H1 (cell line): ENCODE measurements at regions not wholly inside any gene's neighbourhood (a gene's known extent, or its start where the extent isn't known, plus 50 kb on each side); places are given as distances from the start of the nearest gene placed in this dataset.

Experiments
- CTCF ChIA-PET: fragments of 300-600 bp; sonication (Branson Sonifier 250); formaldehyde crosslinking; loops from one replicate; lab custom pipeline; 2021; ENCODE audit not compliant: partially characterized antibody; lab: Charles Lee
- POLR2A ChIA-PET: fragments of 300-600 bp; sonication (Branson Sonifier 250); formaldehyde crosslinking; loops from one replicate; lab custom pipeline; 2021; ENCODE audit warnings: inconsistent platforms; ENCODE audit not compliant: partially characterized antibody; lab: Charles Lee
- DNase-seq, 2 experiments: peaks; one replicate each; pipeline versions ENCODE4 v3.0.0 to v3.0.0-alpha.2; 2010 to 2022; ENCODE audit warnings: low spot score in 2 of 2, low read depth in 1 of 2, mixed read lengths in 1 of 2
- FAIRE-seq: peaks from 2 replicates; lab custom pipeline; 2011; peaks lifted over from hg19 to GRCh38; lab: Jason Lieb, UNC
- H2AFZ ChIP-seq: 2 replicates; pipeline ENCODE4 v1.8.1; 2012; ENCODE audit warnings: low read length, inconsistent platforms
- H2AK5ac ChIP-seq: 2 replicates; pipeline ENCODE4 v1.6.1; 2013; ENCODE audit warnings: low read depth, low read length
- H2BK120ac ChIP-seq: replicated peaks from 2 replicates; pipeline ENCODE3; 2013; ENCODE audit warnings: low read depth, low read length, inconsistent platforms
- H2BK12ac ChIP-seq: 2 replicates; pipeline ENCODE4 v1.6.1; 2013; ENCODE audit warnings: low read depth, low read length
- H2BK15ac ChIP-seq: 2 replicates; pipeline ENCODE4 v1.6.1; 2013; ENCODE audit warnings: low read length
- H2BK20ac ChIP-seq: 2 replicates; pipeline ENCODE4 v1.6.1; 2013; ENCODE audit warnings: low read length
- H2BK5ac ChIP-seq: 2 replicates; pipeline ENCODE4 v1.6.1; 2013; ENCODE audit warnings: low read depth, low read length
- H3K14ac ChIP-seq: 2 replicates; pipeline ENCODE4 v1.6.1; 2013; ENCODE audit warnings: inconsistent platforms; ENCODE audit not compliant: insufficient read length
- H3K18ac ChIP-seq: 2 replicates; pipeline ENCODE4 v1.6.1; 2013; ENCODE audit warnings: low read length; ENCODE audit errors: extremely low read depth
- H3K23ac ChIP-seq: 2 replicates; pipeline ENCODE4 v1.6.1; 2013; ENCODE audit warnings: inconsistent platforms; ENCODE audit not compliant: insufficient read length
- H3K23me2 ChIP-seq: 2 replicates; pipeline ENCODE4 v1.6.1; 2013; ENCODE audit warnings: low read depth, low read length
- H3K27ac ChIP-seq: 2 replicates; pipeline ENCODE4 v1.6.1; 2011; ENCODE audit warnings: low read depth, low read length, inconsistent platforms
- H3K27me3 ChIP-seq, 4 experiments: replicated peaks in 1 of 4; 1 replicate in 1 of 4; 2 replicates in 3 of 4; pipeline versions ENCODE4 v1.6.1 to v1.8.1; 2011 to 2013; ENCODE audit warnings: low read length in 3 of 4, mild to moderate bottlenecking in 3 of 4, inconsistent platforms in 2 of 4, mixed read lengths in 2 of 4, moderate library complexity in 1 of 4; ENCODE audit not compliant: control insufficient read depth in 3 of 4, insufficient read depth in 3 of 4; ENCODE audit errors: extremely low read depth in 1 of 4
- H3K36me3 ChIP-seq, 4 experiments: 2 replicates each; pipeline versions ENCODE4 v1.6.1 to v1.8.1; 2011 to 2013; ENCODE audit warnings: mild to moderate bottlenecking in 4 of 4, low read length in 3 of 4, moderate library complexity in 2 of 4, control low read depth in 1 of 4, inconsistent platforms in 1 of 4; ENCODE audit not compliant: insufficient read depth in 4 of 4, control insufficient read depth in 2 of 4
- H3K4ac ChIP-seq: replicated peaks from 2 replicates; pipeline ENCODE3; 2013; ENCODE audit warnings: low read length, low read depth, mixed read lengths, inconsistent platforms; ENCODE audit not compliant: insufficient read length
- H3K4me1 ChIP-seq, 4 experiments: replicated peaks in 1 of 4; 1 replicate in 1 of 4; 2 replicates in 3 of 4; pipeline versions ENCODE4 v1.6.1 to v1.8.1; 2011 to 2013; ENCODE audit warnings: low read length in 3 of 4, inconsistent platforms in 2 of 4, mixed read lengths in 1 of 4; ENCODE audit not compliant: insufficient read depth in 4 of 4, control insufficient read depth in 3 of 4
- H3K4me2 ChIP-seq, 2 experiments: 2 replicates each; pipeline versions ENCODE4 v1.6.1 to v1.8.1; 2011 to 2013; ENCODE audit warnings: low read depth in 2 of 2, low read length in 2 of 2, control low read depth in 1 of 2, inconsistent platforms in 1 of 2, mild to moderate bottlenecking in 1 of 2; ENCODE audit not compliant: insufficient read depth in 1 of 2
- H3K4me3 ChIP-seq, 4 experiments: fragments of 200-600, 300-600 bp in 1 of 4; sonication (generic), shearing (Covaris generic), sonication (Bioruptor Twin) in 1 of 4; 2 replicates each; pipeline versions ENCODE4 v1.5.1 to v1.8.1; 2011 to 2016; ENCODE audit warnings: low read length in 4 of 4, low read depth in 3 of 4, control low read depth in 2 of 4, inconsistent platforms in 2 of 4, mild to moderate bottlenecking in 2 of 4, mixed read lengths in 1 of 4, moderate library complexity in 1 of 4; ENCODE audit not compliant: insufficient read depth in 2 of 4; ENCODE audit errors: extremely low read depth in 1 of 4
- H3K56ac ChIP-seq: replicated peaks from 2 replicates; pipeline ENCODE3; 2013; ENCODE audit warnings: low read depth, mild to moderate bottlenecking, mixed read lengths, low read length, inconsistent platforms; ENCODE audit not compliant: insufficient read length
- H3K79me1 ChIP-seq: 2 replicates; pipeline ENCODE4 v1.6.1; 2013; ENCODE audit warnings: low read depth, low read length, control low read depth
- H3K79me2 ChIP-seq, 2 experiments: 2 replicates each; pipeline versions ENCODE4 v1.6.1 to v1.8.1; 2012 to 2013; ENCODE audit warnings: low read length in 2 of 2, mild to moderate bottlenecking in 2 of 2, inconsistent platforms in 1 of 2; ENCODE audit not compliant: insufficient read depth in 2 of 2, control insufficient read depth in 1 of 2
- H3K9ac ChIP-seq, 4 experiments: replicated peaks in 1 of 4; 1 replicate in 1 of 4; 2 replicates in 3 of 4; pipeline versions ENCODE4 v1.6.1 to v1.8.1; 2011 to 2013; ENCODE audit warnings: low read depth in 3 of 4, low read length in 3 of 4, control low read depth in 2 of 4, mild to moderate bottlenecking in 2 of 4, moderate library complexity in 2 of 4, inconsistent platforms in 1 of 4; ENCODE audit errors: extremely low read depth in 1 of 4
- H3K9me3 ChIP-seq, 2 experiments: 2 replicates each; pipeline versions ENCODE4 v1.6.1 to v1.8.1; 2012 to 2013; ENCODE audit warnings: mild to moderate bottlenecking in 2 of 2, moderate library complexity in 2 of 2, control low read depth in 1 of 2, inconsistent platforms in 1 of 2, low read depth in 1 of 2, low read length in 1 of 2, mixed read lengths in 1 of 2; ENCODE audit not compliant: insufficient read depth in 2 of 2
- H4K20me1 ChIP-seq, 2 experiments: replicated peaks in 1 of 2; 2 replicates each; pipeline versions ENCODE3 to v1.8.1; 2011 to 2013; ENCODE audit warnings: inconsistent platforms in 2 of 2, low read length in 2 of 2, mild to moderate bottlenecking in 1 of 2; ENCODE audit not compliant: insufficient read depth in 2 of 2, control insufficient read depth in 1 of 2
- H4K5ac ChIP-seq: 2 replicates; pipeline ENCODE4 v1.6.1; 2013; ENCODE audit warnings: low read length, low read depth, mixed read lengths, inconsistent platforms; ENCODE audit not compliant: insufficient read length
- H4K8ac ChIP-seq: 2 replicates; pipeline ENCODE4 v1.8.0; 2013; ENCODE audit warnings: mild to moderate bottlenecking, moderate library complexity, low read length, inconsistent platforms; ENCODE audit not compliant: insufficient read depth; ENCODE audit errors: extremely low read depth
- H4K91ac ChIP-seq: replicated peaks from 2 replicates; pipeline ENCODE3; 2013; ENCODE audit warnings: low read length, mixed read lengths, inconsistent platforms; ENCODE audit not compliant: insufficient read length
- CBX8 ChIP-seq: fragments of 300-800, 300-1000 bp; sonication (generic); IDR thresholded peaks from 2 replicates; pipeline ENCODE4 v1.7.1; 2016; ENCODE audit warnings: low read depth, low read length, borderline replicate concordance
- CREB1 ChIP-seq: IDR thresholded peaks from 2 replicates; pipeline ENCODE4 v1.6.1; 2012; ENCODE audit warnings: inconsistent platforms
- CTBP2 ChIP-seq: IDR thresholded peaks from 2 replicates; pipeline ENCODE4 v1.7.0; 2011; ENCODE audit warnings: borderline replicate concordance, mild to moderate bottlenecking, moderate library complexity, mixed read lengths, low read length; ENCODE audit not compliant: insufficient read depth, insufficient read length
- KDM5A ChIP-seq: fragments of 200-600 bp; IDR thresholded peaks from 2 replicates; pipeline ENCODE4 v1.7.1; 2012; ENCODE audit warnings: mild to moderate bottlenecking, low read length, inconsistent platforms, mixed read lengths
- SUZ12 ChIP-seq: fragments of 200-600 bp; sonication (generic); IDR thresholded peaks from 2 replicates; pipeline ENCODE4 v1.6.1; 2012; ENCODE audit warnings: mild to moderate bottlenecking, inconsistent platforms, low read length, moderate library complexity, mixed read lengths
- WGBS, 2 experiments: shearing (Covaris generic) in 1 of 2; methylation state at CpG; one replicate each; pipeline versions ENCODE4 v1.1.6 to v1.1.7; 2013 to 2015; ENCODE audit warnings: low lambda C conversion rate in 2 of 2, mixed read lengths in 2 of 2, inconsistent platforms in 1 of 2, low coverage in 1 of 2, missing lambda C conversion rate in 1 of 2; ENCODE audit not compliant: insufficient replicate concordance in 2 of 2, insufficient coverage in 1 of 2, insufficient read length in 1 of 2; ENCODE audit errors: extremely low coverage in 1 of 2, missing lambda C conversion rate in 1 of 2; 5-methylcytosine and 5-hydroxymethylcytosine counted together
- TF ChIP-seq, protein P1 (sequence below), 3 experiments: IDR thresholded peaks; 1 replicate in 2 of 3; 2 replicates in 1 of 3; pipeline versions ENCODE4 v1.5.1 to v1.6.1; 2011; ENCODE audit warnings: low read length in 3 of 3, mild to moderate bottlenecking in 3 of 3, inconsistent platforms in 2 of 3, low read depth in 1 of 3, moderate library complexity in 1 of 3; ENCODE audit not compliant: insufficient read depth in 1 of 3; ENCODE audit errors: control extremely low read depth in 1 of 3
- TF ChIP-seq, protein P2 (sequence below): IDR thresholded peaks from 2 replicates; pipeline ENCODE4 v1.6.1; 2011; ENCODE audit warnings: low read length, improper control_type of control experiment

DNA sequence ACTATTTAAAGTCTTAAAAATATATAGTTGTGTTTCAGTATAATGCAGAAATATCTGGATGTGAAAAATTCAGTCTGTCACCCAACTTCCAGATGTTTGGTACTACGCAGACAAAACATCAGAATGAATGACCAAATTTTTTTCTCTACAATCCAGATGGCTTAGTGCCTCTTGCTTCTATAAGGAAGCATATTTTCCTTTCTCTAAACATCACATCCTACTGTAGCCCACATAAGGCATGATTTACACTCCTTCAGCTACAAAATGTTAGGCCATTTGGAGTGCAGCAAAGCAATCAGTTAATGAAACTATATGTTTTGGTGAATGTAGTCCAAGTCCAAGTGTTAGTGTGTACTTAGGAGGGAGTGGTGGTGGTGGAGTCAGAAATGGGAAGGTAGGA lies 162.9 kb upstream of the SIX2 start:
- no peak overlapping the region for H2BK120ac ChIP-seq
- no peak overlapping the region for H2BK12ac ChIP-seq
- H2AK5ac ChIP-seq: no peak overlapping the region
- peaks cover 0 to 2% of the 10 kb centered on the region in 2 experiments; a peak in 1 of 4 replicates for H3K9me3 ChIP-seq
- CTCF ChIA-PET: no interaction called here
- H3K18ac ChIP-seq: no peak overlapping the region
- no peak overlapping the region for H3K4me2 ChIP-seq
- H3K56ac ChIP-seq: no peak overlapping the region
- H4K8ac ChIP-seq: no peak overlapping the region
- H4K91ac ChIP-seq: no peak overlapping the region
- H3K27me3 ChIP-seq: peaks cover 13 to 44% (median 40%) of the 10 kb centered on the region in 4 experiments
- H3K27ac ChIP-seq: no peak overlapping the region
- H2BK5ac ChIP-seq: no peak overlapping the region
- H3K23me2 ChIP-seq: peaks cover 17% of the 10 kb centered on the region; the same call in 1 of the 2 replicates
- no peak overlapping the region for H3K4me3 ChIP-seq
- no peaks in the 10 kb centered on the region for H3K79me1 ChIP-seq
- H3K4ac ChIP-seq: no peak overlapping the region
- no peak overlapping the region for H2BK20ac ChIP-seq
- H2AFZ ChIP-seq: no peak overlapping the region
- H3K14ac ChIP-seq: no peak overlapping the region
- POLR2A ChIA-PET: no interaction called here
- H3K79me2 ChIP-seq: no peaks in the 10 kb centered on the region
- no peak overlapping the region for H3K9ac ChIP-seq
- no peak overlapping the region for H3K23ac ChIP-seq
- H2BK15ac ChIP-seq: no peak overlapping the region
- no peaks in the 10 kb centered on the region for H4K20me1 ChIP-seq
- DNase-seq (no peak), FAIRE-seq (no peak)
- H4K5ac ChIP-seq: no peak overlapping the region
- peaks cover 2 to 20% (median 5%) of the 10 kb centered on the region in 4 experiments; a peak in 6 of 7 replicates for H3K4me1 ChIP-seq
- WGBS, 2 experiments: 89% methylated on average over 1 of the region's 1 CpG; no CpG with 5 or more reads in 1 of the 2 experiments
- H3K36me3 ChIP-seq: no peaks in the 10 kb centered on the region
- TF ChIP-seq KDM5A (no peak), CREB1 (no peak), SUZ12 (no peak), CBX8 (no peak), CTBP2 (no peak)
- TF ChIP-seq, protein P1, sequence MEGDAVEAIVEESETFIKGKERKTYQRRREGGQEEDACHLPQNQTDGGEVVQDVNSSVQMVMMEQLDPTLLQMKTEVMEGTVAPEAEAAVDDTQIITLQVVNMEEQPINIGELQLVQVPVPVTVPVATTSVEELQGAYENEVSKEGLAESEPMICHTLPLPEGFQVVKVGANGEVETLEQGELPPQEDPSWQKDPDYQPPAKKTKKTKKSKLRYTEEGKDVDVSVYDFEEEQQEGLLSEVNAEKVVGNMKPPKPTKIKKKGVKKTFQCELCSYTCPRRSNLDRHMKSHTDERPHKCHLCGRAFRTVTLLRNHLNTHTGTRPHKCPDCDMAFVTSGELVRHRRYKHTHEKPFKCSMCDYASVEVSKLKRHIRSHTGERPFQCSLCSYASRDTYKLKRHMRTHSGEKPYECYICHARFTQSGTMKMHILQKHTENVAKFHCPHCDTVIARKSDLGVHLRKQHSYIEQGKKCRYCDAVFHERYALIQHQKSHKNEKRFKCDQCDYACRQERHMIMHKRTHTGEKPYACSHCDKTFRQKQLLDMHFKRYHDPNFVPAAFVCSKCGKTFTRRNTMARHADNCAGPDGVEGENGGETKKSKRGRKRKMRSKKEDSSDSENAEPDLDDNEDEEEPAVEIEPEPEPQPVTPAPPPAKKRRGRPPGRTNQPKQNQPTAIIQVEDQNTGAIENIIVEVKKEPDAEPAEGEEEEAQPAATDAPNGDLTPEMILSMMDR (IDR thresholded peaks at IDR 0.05; ENCODE audit: control extremely low read depth in 1 of 3, insufficient read depth in 1 of 3, low read depth in 1 of 3, low read length in 3 of 3): no peak
- TF ChIP-seq, protein P2, sequence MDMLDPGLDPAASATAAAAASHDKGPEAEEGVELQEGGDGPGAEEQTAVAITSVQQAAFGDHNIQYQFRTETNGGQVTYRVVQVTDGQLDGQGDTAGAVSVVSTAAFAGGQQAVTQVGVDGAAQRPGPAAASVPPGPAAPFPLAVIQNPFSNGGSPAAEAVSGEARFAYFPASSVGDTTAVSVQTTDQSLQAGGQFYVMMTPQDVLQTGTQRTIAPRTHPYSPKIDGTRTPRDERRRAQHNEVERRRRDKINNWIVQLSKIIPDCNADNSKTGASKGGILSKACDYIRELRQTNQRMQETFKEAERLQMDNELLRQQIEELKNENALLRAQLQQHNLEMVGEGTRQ: no peak
